Sigmoid colon (tissue), 4 donors: ENCODE measurements at regions not wholly inside any gene's neighbourhood (a gene's known extent, or its start where the extent isn't known, plus 50 kb on each side); places are given as distances from the start of the nearest gene placed in this dataset.

Experiments
- POLR2A ChIP-seq, 2 donors: fragments of 450-650 bp; IDR thresholded peaks; one replicate each; pipeline ENCODE4 v1.6.1; 2016; ENCODE audit warnings: antibody characterized with exemption in 2 of 2, mild to moderate bottlenecking in 2 of 2, moderate library complexity in 2 of 2
- POLR2AphosphoS5 ChIP-seq, 4 donors: sonication (generic); formaldehyde crosslinking; IDR thresholded peaks; one replicate each; pipeline ENCODE4 v1.6.1; 2017; ENCODE audit warnings: antibody characterized with exemption in 4 of 4
- TF ChIP-seq, protein P1 (sequence below), 4 experiments: fragments of 450-650 bp in 3 of 4; fragments of 200-600 bp in 1 of 4; IDR thresholded peaks; one replicate each; pipeline ENCODE4 v1.5.1; 2016 to 2019; ENCODE audit warnings: antibody characterized with exemption in 4 of 4, mild to moderate bottlenecking in 3 of 4, moderate library complexity in 2 of 4

DNA sequence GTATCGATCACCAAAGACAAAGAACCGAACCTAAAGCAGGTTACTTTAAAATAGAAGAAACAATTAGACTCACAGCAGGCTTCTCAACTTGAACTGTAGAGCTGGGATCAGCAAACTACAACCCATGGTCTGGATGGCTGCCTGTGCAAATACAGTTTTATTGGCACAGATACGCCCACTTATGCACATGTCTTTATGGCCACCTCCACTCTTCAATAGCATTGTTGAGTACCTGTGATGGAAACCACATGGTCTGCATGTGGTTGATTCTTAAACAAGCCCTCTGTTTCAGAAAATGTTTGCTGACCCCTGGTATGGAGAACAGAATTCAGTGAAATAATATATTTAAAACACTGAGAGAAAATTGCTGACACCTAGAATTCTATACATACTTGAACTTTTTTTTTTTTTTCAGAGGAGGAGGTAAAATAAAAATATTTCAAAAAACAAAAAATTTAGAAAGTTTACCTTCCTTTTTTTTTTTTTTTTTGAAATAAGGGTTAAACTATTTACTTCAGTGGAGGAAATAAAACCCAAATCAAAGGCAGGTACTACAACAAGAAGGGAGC is 263.8 kb upstream of the ATP10A start:
- no peak for TF ChIP-seq POLR2A (IDR thresholded peaks at IDR 0.05)
- TF ChIP-seq, protein P1, sequence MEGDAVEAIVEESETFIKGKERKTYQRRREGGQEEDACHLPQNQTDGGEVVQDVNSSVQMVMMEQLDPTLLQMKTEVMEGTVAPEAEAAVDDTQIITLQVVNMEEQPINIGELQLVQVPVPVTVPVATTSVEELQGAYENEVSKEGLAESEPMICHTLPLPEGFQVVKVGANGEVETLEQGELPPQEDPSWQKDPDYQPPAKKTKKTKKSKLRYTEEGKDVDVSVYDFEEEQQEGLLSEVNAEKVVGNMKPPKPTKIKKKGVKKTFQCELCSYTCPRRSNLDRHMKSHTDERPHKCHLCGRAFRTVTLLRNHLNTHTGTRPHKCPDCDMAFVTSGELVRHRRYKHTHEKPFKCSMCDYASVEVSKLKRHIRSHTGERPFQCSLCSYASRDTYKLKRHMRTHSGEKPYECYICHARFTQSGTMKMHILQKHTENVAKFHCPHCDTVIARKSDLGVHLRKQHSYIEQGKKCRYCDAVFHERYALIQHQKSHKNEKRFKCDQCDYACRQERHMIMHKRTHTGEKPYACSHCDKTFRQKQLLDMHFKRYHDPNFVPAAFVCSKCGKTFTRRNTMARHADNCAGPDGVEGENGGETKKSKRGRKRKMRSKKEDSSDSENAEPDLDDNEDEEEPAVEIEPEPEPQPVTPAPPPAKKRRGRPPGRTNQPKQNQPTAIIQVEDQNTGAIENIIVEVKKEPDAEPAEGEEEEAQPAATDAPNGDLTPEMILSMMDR (IDR thresholded peaks at IDR 0.05) = no peak
- TF ChIP-seq POLR2AphosphoS5 (IDR thresholded peaks at IDR 0.05) = no peak
